GM23338 (cell line): ENCODE measurements at regions not wholly inside any gene's neighbourhood (a gene's known extent, or its start where the extent isn't known, plus 50 kb on each side); places are given as distances from the start of the nearest gene placed in this dataset.
A peak's percentile ranks its signal among the peaks of the same experiment; 100 is the strongest.

Experiments used
- ATAC-seq: fragments of 200-7000 bp; cut with Tn5 transposase; 3 replicates; pipeline ENCODE4 v1.9.1; 2020
- DNase-seq: peaks from one replicate; pipeline ENCODE4 v3.0.0-alpha.2; 2015; ENCODE audit warnings: low spot score
- H2AFZ ChIP-seq: fragments of 200-600 bp; sonication (generic); 2 replicates; pipeline ENCODE4 v1.8.0; 2016; ENCODE audit warnings: antibody characterized with exemption, mild to moderate bottlenecking, moderate library complexity
- H3F3A ChIP-seq: fragments of 200-600 bp; sonication (generic); replicated peaks from 2 replicates; pipeline ENCODE4 v1.8.0; 2017; ENCODE audit warnings: antibody characterized with exemption, mixed run types, low read depth
- H3K27ac ChIP-seq: fragments of 200-600 bp; sonication (generic); 2 replicates; pipeline ENCODE4 v1.6.1; 2016; ENCODE audit warnings: low read depth
- H3K27me3 ChIP-seq: fragments of 200-600 bp; sonication (generic); 2 replicates; pipeline ENCODE4 v1.8.0; 2016; ENCODE audit warnings: mild to moderate bottlenecking, mixed run types, moderate library complexity; ENCODE audit not compliant: insufficient read depth
- H3K36me3 ChIP-seq: fragments of 200-600 bp; sonication (generic); 2 replicates; pipeline ENCODE4 v1.8.0; 2016; ENCODE audit warnings: mild to moderate bottlenecking; ENCODE audit not compliant: insufficient read depth
- H3K4me1 ChIP-seq: fragments of 200-600 bp; sonication (generic); 2 replicates; pipeline ENCODE4 v1.8.0; 2016; ENCODE audit warnings: mild to moderate bottlenecking, moderate library complexity; ENCODE audit not compliant: insufficient read depth
- H3K4me2 ChIP-seq: fragments of 200-600 bp; sonication (generic); 2 replicates; pipeline ENCODE4 v1.7.1; 2017; ENCODE audit warnings: mixed run types
- H3K4me3 ChIP-seq: fragments of 200-600 bp; sonication (generic); 2 replicates; pipeline ENCODE4 v1.6.1; 2016; ENCODE audit warnings: mixed run types
- H3K79me2 ChIP-seq: fragments of 200-600 bp; sonication (generic); replicated peaks from 2 replicates; pipeline ENCODE4 v1.8.0; 2017; ENCODE audit warnings: mild to moderate bottlenecking; ENCODE audit not compliant: insufficient read depth
- H3K9me2 ChIP-seq: fragments of 200-600 bp; sonication (generic); 2 replicates; pipeline ENCODE4 v1.8.0; 2017; ENCODE audit not compliant: insufficient read depth
- H4K20me1 ChIP-seq: fragments of 200-600 bp; sonication (generic); replicated peaks from 2 replicates; pipeline ENCODE4 v1.8.0; 2017; ENCODE audit warnings: mild to moderate bottlenecking; ENCODE audit not compliant: insufficient read depth
- H3K27ac Mint-ChIP-seq: 2 replicates; pipeline ENCODE4 v1.8.0; 2020; ENCODE audit warnings: inconsistent platforms, mild to moderate bottlenecking, moderate library complexity, mixed read lengths
- H3K27me3 Mint-ChIP-seq: 3 replicates; pipeline ENCODE4 v1.8.0; 2022; ENCODE audit warnings: low read depth, mild to moderate bottlenecking, moderate library complexity, mixed read lengths, inconsistent platforms; ENCODE audit not compliant: insufficient read depth, poor library complexity
- H3K36me3 Mint-ChIP-seq: 3 replicates; pipeline ENCODE4 v1.8.0; 2021; ENCODE audit warnings: low read depth, mild to moderate bottlenecking, inconsistent platforms, moderate library complexity, mixed read lengths
- H3K4me1 Mint-ChIP-seq: 3 replicates; pipeline ENCODE4 v1.8.0; 2020; ENCODE audit warnings: mild to moderate bottlenecking, inconsistent platforms, mixed read lengths
- H3K4me3 Mint-ChIP-seq: 3 replicates; pipeline ENCODE4 v1.8.0; 2021; ENCODE audit warnings: moderate library complexity, mild to moderate bottlenecking, inconsistent platforms, mixed read lengths
- H3K9me3 Mint-ChIP-seq: 3 replicates; pipeline ENCODE4 v1.8.0; 2020; ENCODE audit warnings: moderate library complexity, mild to moderate bottlenecking, inconsistent platforms, mixed read lengths
- CREB1 ChIP-seq: fragments of 250-450 bp; sonication (Bioruptor Pico); IDR thresholded peaks from 2 replicates; pipeline ENCODE4 v1.5.0; 2020; ENCODE audit warnings: low read depth, mild to moderate bottlenecking, moderate library complexity
- EZH2 ChIP-seq: fragments of 200-600 bp; sonication (generic); IDR thresholded peaks from one replicate; pipeline ENCODE4 v1.8.0; 2017; ENCODE audit warnings: antibody characterized with exemption, mild to moderate bottlenecking, low read depth; ENCODE audit not compliant: unreplicated experiment
- JUNB ChIP-seq: IDR thresholded peaks from one replicate; pipeline ENCODE4 v1.6.1; 2016; ENCODE audit warnings: antibody characterized with exemption; ENCODE audit not compliant: unreplicated experiment
- NANOG ChIP-seq: IDR thresholded peaks from 2 replicates; pipeline ENCODE4 v1.6.1; 2016; ENCODE audit warnings: antibody characterized with exemption, borderline replicate concordance
- POLR2AphosphoS5 ChIP-seq: IDR thresholded peaks from 2 replicates; pipeline ENCODE4 v1.6.1; 2016; ENCODE audit warnings: antibody characterized with exemption, low read depth
- STAT1 ChIP-seq: IDR thresholded peaks from one replicate; pipeline ENCODE4 v1.6.1; 2016; ENCODE audit warnings: antibody characterized with exemption; ENCODE audit not compliant: unreplicated experiment
- ZNF331 ChIP-seq: fragments of 250-450 bp; sonication (Bioruptor Pico); IDR thresholded peaks from 2 replicates; pipeline ENCODE4 v1.5.0; 2020; ENCODE audit warnings: low read depth, mild to moderate bottlenecking, moderate library complexity
- TF ChIP-seq, protein P1 (sequence below): IDR thresholded peaks from one replicate; pipeline ENCODE4 v1.6.1; 2018; ENCODE audit warnings: antibody characterized with exemption; ENCODE audit not compliant: unreplicated experiment
- TF ChIP-seq, protein P2 (sequence below): IDR thresholded peaks from 2 replicates; pipeline ENCODE4 v1.6.1; 2016; ENCODE audit warnings: antibody characterized with exemption
- TF ChIP-seq, protein P3 (sequence below), 2 experiments: fragments of 200-600 bp in 1 of 2; sonication (generic) in 1 of 2; conservative IDR thresholded peaks; 2 replicates each; pipeline versions ENCODE4 v1.5.1 to v1.6.1; 2016 to 2017; ENCODE audit warnings: antibody characterized with exemption in 2 of 2, low read depth in 2 of 2, mild to moderate bottlenecking in 2 of 2, moderate library complexity in 1 of 2

DNA sequence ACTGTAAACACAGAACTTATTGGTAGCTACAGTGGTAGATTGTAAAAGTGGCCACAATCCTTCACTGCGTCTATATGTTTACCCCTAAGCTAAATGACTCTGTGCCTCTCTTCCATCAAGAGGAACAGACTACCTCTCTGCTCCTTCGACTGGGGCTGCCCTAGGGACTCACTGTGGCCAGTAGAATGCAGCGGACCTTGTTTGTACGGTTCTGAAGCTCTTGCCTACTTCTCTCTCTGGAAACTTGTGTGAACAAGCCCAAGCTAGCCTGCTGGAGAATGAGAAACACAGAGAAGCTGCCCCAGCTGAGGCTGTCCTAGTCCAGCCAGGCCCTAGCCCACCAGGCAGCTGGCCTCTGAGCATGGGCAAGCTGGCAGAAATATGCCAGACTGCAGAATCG, 140.8 kb upstream of the SLC1A4 start:
- peak overlapping the region; percentile 87 for H2AFZ ChIP-seq
- H3K4me1 Mint-ChIP-seq, result peaks cover 18% of the 10 kb centered on the region
- no peaks in the 10 kb centered on the region for H3K9me3 Mint-ChIP-seq
- H3K4me1 ChIP-seq, result 0 out of 2 replicates have a peak, but pooled peaks cover 12% of the 10 kb centered on the region
- 0 out of 2 replicates have a peak, but pooled peaks cover 2% of the 10 kb centered on the region for H3F3A ChIP-seq
- TF ChIP-seq POLR2AphosphoS5 (no peak), ZNF331 (CRISPR knock-in tag) (no peak), JUNB (no peak)
- TF ChIP-seq, protein P1, sequence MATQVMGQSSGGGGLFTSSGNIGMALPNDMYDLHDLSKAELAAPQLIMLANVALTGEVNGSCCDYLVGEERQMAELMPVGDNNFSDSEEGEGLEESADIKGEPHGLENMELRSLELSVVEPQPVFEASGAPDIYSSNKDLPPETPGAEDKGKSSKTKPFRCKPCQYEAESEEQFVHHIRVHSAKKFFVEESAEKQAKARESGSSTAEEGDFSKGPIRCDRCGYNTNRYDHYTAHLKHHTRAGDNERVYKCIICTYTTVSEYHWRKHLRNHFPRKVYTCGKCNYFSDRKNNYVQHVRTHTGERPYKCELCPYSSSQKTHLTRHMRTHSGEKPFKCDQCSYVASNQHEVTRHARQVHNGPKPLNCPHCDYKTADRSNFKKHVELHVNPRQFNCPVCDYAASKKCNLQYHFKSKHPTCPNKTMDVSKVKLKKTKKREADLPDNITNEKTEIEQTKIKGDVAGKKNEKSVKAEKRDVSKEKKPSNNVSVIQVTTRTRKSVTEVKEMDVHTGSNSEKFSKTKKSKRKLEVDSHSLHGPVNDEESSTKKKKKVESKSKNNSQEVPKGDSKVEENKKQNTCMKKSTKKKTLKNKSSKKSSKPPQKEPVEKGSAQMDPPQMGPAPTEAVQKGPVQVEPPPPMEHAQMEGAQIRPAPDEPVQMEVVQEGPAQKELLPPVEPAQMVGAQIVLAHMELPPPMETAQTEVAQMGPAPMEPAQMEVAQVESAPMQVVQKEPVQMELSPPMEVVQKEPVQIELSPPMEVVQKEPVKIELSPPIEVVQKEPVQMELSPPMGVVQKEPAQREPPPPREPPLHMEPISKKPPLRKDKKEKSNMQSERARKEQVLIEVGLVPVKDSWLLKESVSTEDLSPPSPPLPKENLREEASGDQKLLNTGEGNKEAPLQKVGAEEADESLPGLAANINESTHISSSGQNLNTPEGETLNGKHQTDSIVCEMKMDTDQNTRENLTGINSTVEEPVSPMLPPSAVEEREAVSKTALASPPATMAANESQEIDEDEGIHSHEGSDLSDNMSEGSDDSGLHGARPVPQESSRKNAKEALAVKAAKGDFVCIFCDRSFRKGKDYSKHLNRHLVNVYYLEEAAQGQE, result no peak
- DNase-seq (no peak), ATAC-seq (no peak)
- no peaks in the 10 kb centered on the region for H3K27me3 ChIP-seq
- H3K4me3 Mint-ChIP-seq, result no peak overlapping the region
- H4K20me1 ChIP-seq, result no peaks in the 10 kb centered on the region
- H3K4me3 ChIP-seq, result no peak overlapping the region
- no peaks in the 10 kb centered on the region for H3K79me2 ChIP-seq
- no peaks in the 10 kb centered on the region for H3K9me2 ChIP-seq
- H3K27me3 Mint-ChIP-seq, result peaks cover 2% of the 10 kb centered on the region
- no peak overlapping the region for H3K27ac Mint-ChIP-seq
- H3K27ac ChIP-seq, result no peak overlapping the region
- H3K36me3 ChIP-seq, result no peaks in the 10 kb centered on the region
- H3K36me3 Mint-ChIP-seq, result no peaks in the 10 kb centered on the region
- no peak overlapping the region for H3K4me2 ChIP-seq

DNA sequence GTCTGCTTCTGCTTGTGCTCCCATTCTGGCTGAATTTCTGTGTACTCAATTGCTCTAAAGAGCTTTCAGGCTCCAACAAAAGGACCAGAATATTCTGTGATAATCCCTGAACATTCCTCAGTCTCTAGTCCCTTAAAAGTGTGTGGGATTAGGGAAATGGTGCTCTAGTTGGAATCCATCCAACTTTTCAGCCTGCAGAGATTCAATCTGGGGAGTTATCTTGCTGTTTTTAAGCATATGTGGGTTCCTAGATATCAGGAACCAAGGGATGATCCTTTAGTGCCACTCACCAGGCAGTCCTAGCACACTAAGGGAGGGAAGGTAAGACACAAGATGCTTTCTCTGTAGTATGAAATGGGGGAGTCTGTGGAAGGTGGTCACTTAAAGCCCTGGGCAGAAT, 140.3 kb upstream of the SLC1A4 start:
- Histone ChIP-seq H3K9me2 (no peaks in the 10 kb centered on the region), H3K79me2 (no peaks in the 10 kb centered on the region), H3F3A (0 out of 2 replicates have a peak, but pooled peaks cover 2% of the 10 kb centered on the region), H2AFZ (peak overlapping the region; percentile 87; the same call in 1 of the 2 replicates), H3K4me3 (no peak overlapping the region), H3K4me1 (0 out of 2 replicates have a peak, but pooled peaks cover 12% of the 10 kb centered on the region), H3K36me3 (no peaks in the 10 kb centered on the region), H3K4me2 (no peak overlapping the region), H3K27me3 (no peaks in the 10 kb centered on the region), H3K27ac (no peak overlapping the region), H4K20me1 (no peaks in the 10 kb centered on the region)
- H3K36me3 Mint-ChIP-seq, result no peaks in the 10 kb centered on the region
- ATAC-seq, result no peak
- peaks cover 18% of the 10 kb centered on the region for H3K4me1 Mint-ChIP-seq
- DNase-seq, result no peak
- peaks cover 2% of the 10 kb centered on the region for H3K27me3 Mint-ChIP-seq
- H3K4me3 Mint-ChIP-seq, result no peak overlapping the region
- no peak overlapping the region for H3K27ac Mint-ChIP-seq
- no peaks in the 10 kb centered on the region for H3K9me3 Mint-ChIP-seq
- TF ChIP-seq CREB1, result no peak
- TF ChIP-seq EZH2, result no peak
- TF ChIP-seq POLR2AphosphoS5, result no peak

DNA sequence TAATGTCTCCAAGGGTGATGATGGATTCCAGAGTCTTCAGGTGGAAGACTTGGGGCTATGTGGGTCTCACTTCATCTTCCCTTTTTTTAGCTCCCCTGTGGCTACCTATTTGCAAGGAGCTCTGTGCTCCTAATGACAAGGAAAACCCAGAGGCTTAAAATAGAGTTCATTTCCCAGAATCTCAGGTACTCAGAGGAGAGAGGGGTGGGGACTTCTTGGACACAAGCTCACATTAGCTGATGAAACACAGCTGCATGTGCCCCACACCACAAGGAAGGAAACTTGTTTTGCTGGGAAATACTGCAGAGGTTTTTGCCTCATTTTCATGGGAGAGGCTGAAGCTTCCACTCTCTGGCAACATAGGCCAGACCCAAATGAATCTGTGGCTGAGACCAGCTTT, 138.6 kb upstream of the SLC1A4 start:
- ATAC-seq (no peak), DNase-seq (no peak)
- Histone ChIP-seq H3K4me2 (no peak overlapping the region), H3K36me3 (no peaks in the 10 kb centered on the region), H3K27me3 (no peaks in the 10 kb centered on the region), H3K4me3 (no peak overlapping the region), H4K20me1 (no peaks in the 10 kb centered on the region), H3K79me2 (no peaks in the 10 kb centered on the region), H2AFZ (no peak overlapping the region), H3K27ac (no peak overlapping the region), H3F3A (no peaks in the 10 kb centered on the region), H3K4me1 (0 out of 2 replicates have a peak, but pooled peaks cover 12% of the 10 kb centered on the region), H3K9me2 (no peaks in the 10 kb centered on the region)
- Mint-ChIP-seq H3K9me3 (no peaks in the 10 kb centered on the region), H3K4me1 (peaks cover 18% of the 10 kb centered on the region), H3K36me3 (no peaks in the 10 kb centered on the region), H3K27me3 (peaks cover 2% of the 10 kb centered on the region), H3K4me3 (no peak overlapping the region), H3K27ac (no peak overlapping the region)
- TF ChIP-seq EZH2 (no peak), JUNB (no peak), NANOG (no peak), ZNF331 (CRISPR knock-in tag) (no peak), STAT1 (no peak)
- TF ChIP-seq, protein P2, sequence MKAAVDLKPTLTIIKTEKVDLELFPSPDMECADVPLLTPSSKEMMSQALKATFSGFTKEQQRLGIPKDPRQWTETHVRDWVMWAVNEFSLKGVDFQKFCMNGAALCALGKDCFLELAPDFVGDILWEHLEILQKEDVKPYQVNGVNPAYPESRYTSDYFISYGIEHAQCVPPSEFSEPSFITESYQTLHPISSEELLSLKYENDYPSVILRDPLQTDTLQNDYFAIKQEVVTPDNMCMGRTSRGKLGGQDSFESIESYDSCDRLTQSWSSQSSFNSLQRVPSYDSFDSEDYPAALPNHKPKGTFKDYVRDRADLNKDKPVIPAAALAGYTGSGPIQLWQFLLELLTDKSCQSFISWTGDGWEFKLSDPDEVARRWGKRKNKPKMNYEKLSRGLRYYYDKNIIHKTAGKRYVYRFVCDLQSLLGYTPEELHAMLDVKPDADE, result no peak
- TF ChIP-seq, protein P3, sequence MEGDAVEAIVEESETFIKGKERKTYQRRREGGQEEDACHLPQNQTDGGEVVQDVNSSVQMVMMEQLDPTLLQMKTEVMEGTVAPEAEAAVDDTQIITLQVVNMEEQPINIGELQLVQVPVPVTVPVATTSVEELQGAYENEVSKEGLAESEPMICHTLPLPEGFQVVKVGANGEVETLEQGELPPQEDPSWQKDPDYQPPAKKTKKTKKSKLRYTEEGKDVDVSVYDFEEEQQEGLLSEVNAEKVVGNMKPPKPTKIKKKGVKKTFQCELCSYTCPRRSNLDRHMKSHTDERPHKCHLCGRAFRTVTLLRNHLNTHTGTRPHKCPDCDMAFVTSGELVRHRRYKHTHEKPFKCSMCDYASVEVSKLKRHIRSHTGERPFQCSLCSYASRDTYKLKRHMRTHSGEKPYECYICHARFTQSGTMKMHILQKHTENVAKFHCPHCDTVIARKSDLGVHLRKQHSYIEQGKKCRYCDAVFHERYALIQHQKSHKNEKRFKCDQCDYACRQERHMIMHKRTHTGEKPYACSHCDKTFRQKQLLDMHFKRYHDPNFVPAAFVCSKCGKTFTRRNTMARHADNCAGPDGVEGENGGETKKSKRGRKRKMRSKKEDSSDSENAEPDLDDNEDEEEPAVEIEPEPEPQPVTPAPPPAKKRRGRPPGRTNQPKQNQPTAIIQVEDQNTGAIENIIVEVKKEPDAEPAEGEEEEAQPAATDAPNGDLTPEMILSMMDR (conservative IDR thresholded peaks at IDR 0.05; ENCODE audit: low read depth in 2 of 2), result no peak
